Middle frontal gyrus (tissue), 1 donor: ENCODE measurements at regions not wholly inside any gene's neighbourhood (a gene's known extent, or its start where the extent isn't known, plus 50 kb on each side); places are given as distances from the start of the nearest gene placed in this dataset.
"Not testable (repeated sequence)": the region's sequence is repeated elsewhere in the genome, so short reads cannot be mapped to it uniquely, and the experiment has no call there.

Experiments
- DNase-seq: peaks from one replicate; pipeline ENCODE4 v3.0.0-alpha.2; 2015; ENCODE audit warnings: low spot score; ENCODE audit errors: extremely low spot score

DNA sequence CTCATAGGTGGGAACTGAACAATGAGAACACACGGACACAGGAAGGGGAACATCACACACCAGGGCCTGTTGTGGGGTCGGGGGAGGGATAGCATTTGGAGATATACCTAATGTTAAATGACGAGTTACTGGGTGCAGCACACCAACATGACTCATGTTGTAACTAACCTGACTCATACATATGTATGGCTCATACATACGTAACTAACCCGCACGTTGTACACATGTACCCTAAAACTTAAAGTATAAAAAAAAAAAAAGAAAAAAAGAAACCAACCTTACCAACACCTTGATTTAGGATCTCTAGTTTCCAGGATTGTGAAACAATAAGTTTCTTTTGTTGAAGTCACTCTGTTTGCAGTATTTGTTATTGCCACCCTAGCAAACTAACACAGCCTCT, 76.3 kb upstream of the NPSR1 start:
- DNase-seq = not testable (repeated sequence)

DNA sequence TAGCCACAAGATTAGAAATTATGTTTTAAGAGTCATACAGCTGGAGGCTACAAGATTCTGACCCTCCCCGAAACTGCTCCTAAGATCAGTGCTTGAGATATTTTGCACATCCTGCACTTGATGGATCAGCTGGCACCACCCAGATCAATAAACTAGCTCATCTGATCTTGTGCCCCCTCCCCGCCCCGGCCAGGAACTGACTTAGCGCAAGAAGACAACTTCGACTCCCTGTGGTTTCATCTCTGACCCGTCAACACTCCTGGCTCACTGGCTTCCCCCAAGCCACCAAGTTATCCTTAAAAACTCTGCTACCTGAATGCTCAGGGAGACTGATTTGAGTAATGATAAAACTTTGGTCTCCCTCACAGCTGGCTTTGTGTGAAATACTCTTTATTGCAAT, 73.5 kb upstream of the NPSR1 start:
- DNase-seq = no peak

DNA sequence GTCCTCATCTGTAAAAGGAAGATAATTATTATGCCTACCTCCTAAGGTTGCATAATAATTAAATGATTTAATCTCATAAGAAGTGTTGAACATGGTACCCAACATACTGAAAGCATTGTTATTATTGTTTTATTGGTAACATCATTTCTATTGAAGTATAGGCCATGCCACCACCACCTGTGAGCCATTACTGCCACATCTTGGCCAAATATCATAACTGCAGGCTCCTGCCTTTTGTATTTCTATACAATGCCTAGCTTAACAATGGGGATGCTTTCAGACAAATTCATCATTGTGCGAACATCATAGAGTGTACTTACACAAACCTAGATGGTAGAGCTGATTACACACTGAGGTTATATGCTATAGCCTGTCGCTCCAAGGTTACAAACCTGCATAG, 61.1 kb upstream of the NPSR1 start:
- no peak for DNase-seq

DNA sequence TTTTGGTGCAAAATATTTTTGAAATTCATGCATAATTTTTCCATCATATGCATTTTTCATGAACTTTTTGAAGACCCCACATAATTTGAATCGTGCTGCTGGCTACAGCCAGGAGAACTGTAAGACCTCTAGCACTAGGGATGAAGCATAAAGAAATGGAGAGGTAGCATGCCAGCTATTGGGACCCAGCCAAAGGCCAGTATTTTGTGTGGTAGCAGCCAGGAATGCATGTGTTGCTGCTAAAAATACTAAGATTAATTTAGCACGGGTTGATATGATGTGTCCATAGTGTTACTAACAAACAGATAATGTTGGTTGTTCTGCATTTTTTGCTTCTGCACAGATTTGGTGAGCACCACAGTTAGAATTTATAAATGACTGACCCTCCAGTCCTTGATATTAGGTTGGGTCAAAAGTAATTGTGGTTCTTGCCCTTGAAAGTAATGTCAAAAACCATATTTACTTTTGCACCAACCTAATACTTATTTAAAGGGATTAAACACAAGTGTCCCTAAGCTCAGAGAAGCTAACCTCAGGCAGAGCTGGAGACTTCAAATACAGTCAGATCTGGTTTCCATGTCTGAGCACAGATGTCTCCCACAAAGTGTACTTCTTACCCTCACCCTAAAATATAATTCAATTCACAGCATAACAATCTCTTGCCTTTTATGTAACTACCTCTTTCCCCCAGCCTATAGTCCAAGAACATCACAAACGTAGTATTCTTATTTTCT, 54.1 kb upstream of the NPSR1 start:
- DNase-seq = no peak
